ENCODE measurements at regions not wholly inside any gene's neighbourhood (a gene's known extent, or its start where the extent isn't known, plus 50 kb on each side); places are given as distances from the start of the nearest gene placed in this dataset.
"Not testable (repeated sequence)": the region's sequence is repeated elsewhere in the genome, so short reads cannot be mapped to it uniquely, and the experiment has no call there.

GRCh38 chr12:131296651-131297050, 342.9 kb downstream of the ADGRD1 start:
- POLR2A ChIA-PET (ENCODE audit: partially characterized antibody); H4K91ac ChIP-seq (replicated peaks; ENCODE audit: insufficient read length, low read length); H2BK20ac ChIP-seq (ENCODE audit: low read length); H3K18ac ChIP-seq (ENCODE audit: extremely low read depth, low read length); H3K23ac ChIP-seq (ENCODE audit: insufficient read length); H3K79me2 ChIP-seq (ENCODE audit: control insufficient read depth in 1 of 2, insufficient read depth in 2 of 2, low read length in 2 of 2); H4K8ac ChIP-seq (ENCODE audit: extremely low read depth, insufficient read depth, low read length); H3K56ac ChIP-seq (replicated peaks; ENCODE audit: insufficient read length, low read depth, low read length); FAIRE-seq; H2BK12ac ChIP-seq (ENCODE audit: low read depth, low read length); H3K27ac ChIP-seq (ENCODE audit: low read depth, low read length); H2AK5ac ChIP-seq (ENCODE audit: low read depth, low read length); H2AFZ ChIP-seq (ENCODE audit: low read length); H2BK5ac ChIP-seq (ENCODE audit: low read depth, low read length); H2BK120ac ChIP-seq (replicated peaks; ENCODE audit: low read depth, low read length); H3K27me3 ChIP-seq (replicated peaks in 1 of 4; ENCODE audit: control insufficient read depth in 3 of 4, extremely low read depth in 1 of 4, insufficient read depth in 3 of 4, low read length in 3 of 4); H3K9me3 ChIP-seq (ENCODE audit: insufficient read depth in 2 of 2, low read depth in 1 of 2, low read length in 1 of 2); CTCF ChIA-PET (ENCODE audit: partially characterized antibody); H3K23me2 ChIP-seq (ENCODE audit: low read depth, low read length); H3K9ac ChIP-seq (replicated peaks in 1 of 4; ENCODE audit: extremely low read depth in 1 of 4, low read depth in 3 of 4, low read length in 3 of 4); H3K79me1 ChIP-seq (ENCODE audit: low read depth, low read length); H3K4me1 ChIP-seq (replicated peaks in 1 of 4; ENCODE audit: control insufficient read depth in 3 of 4, insufficient read depth in 4 of 4, low read length in 3 of 4); H3K36me3 ChIP-seq (ENCODE audit: control insufficient read depth in 2 of 4, insufficient read depth in 4 of 4, low read length in 3 of 4); H3K14ac ChIP-seq (ENCODE audit: insufficient read length); H3K4ac ChIP-seq (replicated peaks; ENCODE audit: insufficient read length, low read depth, low read length); H4K20me1 ChIP-seq (replicated peaks in 1 of 2; ENCODE audit: control insufficient read depth in 1 of 2, insufficient read depth in 2 of 2, low read length in 2 of 2); H3K4me2 ChIP-seq (ENCODE audit: insufficient read depth in 1 of 2, low read depth in 2 of 2, low read length in 2 of 2); H3K4me3 ChIP-seq (ENCODE audit: extremely low read depth in 1 of 4, insufficient read depth in 2 of 4, low read depth in 3 of 4, low read length in 4 of 4); H4K5ac ChIP-seq (ENCODE audit: insufficient read length, low read depth, low read length): not testable (repeated sequence)
- 98% methylated on average over 10 of the region's 14 CpGs; no CpG with 5 or more reads in 1 of the 2 experiments for WGBS, 2 experiments (ENCODE audit: extremely low coverage in 1 of 2, insufficient coverage in 1 of 2, insufficient read length in 1 of 2, insufficient replicate concordance in 2 of 2, low coverage in 1 of 2, low lambda C conversion rate in 2 of 2, missing lambda C conversion rate in 1 of 2)
- DNase-seq (ENCODE audit: low read depth in 1 of 2, low spot score in 2 of 2), result peak in 1 of 2 experiments; percentile 43
- H2BK15ac ChIP-seq (ENCODE audit: low read length), result peak overlapping the region; percentile 61; the same call in 1 of the 2 replicates

DNA sequence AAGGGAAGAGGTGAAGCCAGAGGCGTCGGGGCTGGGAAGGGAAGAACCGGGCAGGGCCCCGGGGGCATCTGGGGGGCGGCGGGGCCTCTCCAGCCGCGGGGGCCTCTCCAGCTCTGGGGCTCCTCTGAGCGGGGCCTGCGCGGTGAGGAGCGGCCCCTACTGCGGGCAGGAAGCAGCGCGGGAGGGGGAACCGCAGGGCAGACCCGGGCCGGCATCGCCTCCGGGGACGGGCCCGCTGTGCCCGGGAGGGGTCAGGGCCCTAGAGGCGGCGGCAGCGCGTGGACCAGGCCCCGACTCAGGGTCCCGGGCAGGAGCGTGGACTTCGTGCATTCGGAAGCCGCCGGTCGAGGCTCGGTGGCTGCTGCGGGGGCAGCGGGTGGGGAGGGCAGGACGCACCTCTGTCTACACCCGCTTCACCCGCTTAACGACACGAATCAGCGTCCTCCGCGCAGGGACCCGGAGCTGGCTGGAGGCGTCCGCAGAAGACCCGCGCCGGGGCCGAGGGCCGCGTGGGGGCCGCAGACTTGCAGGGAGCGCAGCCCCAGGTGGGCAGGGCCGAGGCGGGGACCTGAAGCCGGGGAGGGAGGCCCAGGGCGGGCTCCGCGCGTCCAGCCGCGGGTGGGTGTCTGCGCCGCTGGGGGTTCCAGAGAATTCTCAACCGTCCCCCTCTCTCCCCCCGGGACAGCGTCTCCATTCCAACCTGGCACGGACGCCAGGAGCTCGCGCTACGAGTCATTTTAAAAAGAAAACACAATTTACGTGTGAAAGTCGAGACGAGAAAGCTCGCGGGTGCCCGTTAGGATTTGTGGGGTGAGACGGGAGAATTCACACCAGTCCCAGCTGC, 345.0 kb downstream of the ADGRD1 start:
- H3K4me1 ChIP-seq (replicated peaks in 1 of 4; ENCODE audit: control insufficient read depth in 3 of 4, insufficient read depth in 4 of 4, low read length in 3 of 4); H2BK120ac ChIP-seq (replicated peaks; ENCODE audit: low read depth, low read length); H3K9ac ChIP-seq (replicated peaks in 1 of 4; ENCODE audit: extremely low read depth in 1 of 4, low read depth in 3 of 4, low read length in 3 of 4); H4K8ac ChIP-seq (ENCODE audit: extremely low read depth, insufficient read depth, low read length); H4K5ac ChIP-seq (ENCODE audit: insufficient read length, low read depth, low read length); H4K91ac ChIP-seq (replicated peaks; ENCODE audit: insufficient read length, low read length); H3K4me3 ChIP-seq (ENCODE audit: extremely low read depth in 1 of 4, insufficient read depth in 2 of 4, low read depth in 3 of 4, low read length in 4 of 4); FAIRE-seq; H2BK15ac ChIP-seq (ENCODE audit: low read length); H3K27ac ChIP-seq (ENCODE audit: low read depth, low read length); H3K4ac ChIP-seq (replicated peaks; ENCODE audit: insufficient read length, low read depth, low read length); H3K27me3 ChIP-seq (replicated peaks in 1 of 4; ENCODE audit: control insufficient read depth in 3 of 4, extremely low read depth in 1 of 4, insufficient read depth in 3 of 4, low read length in 3 of 4); H3K18ac ChIP-seq (ENCODE audit: extremely low read depth, low read length); H3K79me1 ChIP-seq (ENCODE audit: low read depth, low read length); H2BK20ac ChIP-seq (ENCODE audit: low read length); H2AFZ ChIP-seq (ENCODE audit: low read length); H3K4me2 ChIP-seq (ENCODE audit: insufficient read depth in 1 of 2, low read depth in 2 of 2, low read length in 2 of 2); H2BK5ac ChIP-seq (ENCODE audit: low read depth, low read length); H3K9me3 ChIP-seq (ENCODE audit: insufficient read depth in 2 of 2, low read depth in 1 of 2, low read length in 1 of 2); H3K79me2 ChIP-seq (ENCODE audit: control insufficient read depth in 1 of 2, insufficient read depth in 2 of 2, low read length in 2 of 2); H4K20me1 ChIP-seq (replicated peaks in 1 of 2; ENCODE audit: control insufficient read depth in 1 of 2, insufficient read depth in 2 of 2, low read length in 2 of 2); H3K23me2 ChIP-seq (ENCODE audit: low read depth, low read length); H2AK5ac ChIP-seq (ENCODE audit: low read depth, low read length); POLR2A ChIA-PET (ENCODE audit: partially characterized antibody); H3K36me3 ChIP-seq (ENCODE audit: control insufficient read depth in 2 of 4, insufficient read depth in 4 of 4, low read length in 3 of 4); H2BK12ac ChIP-seq (ENCODE audit: low read depth, low read length); H3K56ac ChIP-seq (replicated peaks; ENCODE audit: insufficient read length, low read depth, low read length); H3K23ac ChIP-seq (ENCODE audit: insufficient read length); H3K14ac ChIP-seq (ENCODE audit: insufficient read length); CTCF ChIA-PET (ENCODE audit: partially characterized antibody): not testable (repeated sequence)
- peak in 1 of 2 experiments; percentile 36 for DNase-seq (ENCODE audit: low read depth in 1 of 2, low spot score in 2 of 2)
- no CpG with 5 or more reads among the region's 83 CpGs for WGBS, 2 experiments (ENCODE audit: extremely low coverage in 1 of 2, insufficient coverage in 1 of 2, insufficient read length in 1 of 2, insufficient replicate concordance in 2 of 2, low coverage in 1 of 2, low lambda C conversion rate in 2 of 2, missing lambda C conversion rate in 1 of 2)

Data from H1 (cell line).